ENCODE measurements at regions not wholly inside any gene's neighbourhood (a gene's known extent, or its start where the extent isn't known, plus 50 kb on each side); places are given as distances from the start of the nearest gene placed in this dataset.
A peak's percentile ranks its signal among the peaks of the same experiment; 100 is the strongest.
"Not testable (repeated sequence)": the region's sequence is repeated elsewhere in the genome, so short reads cannot be mapped to it uniquely, and the experiment has no call there.

DNA sequence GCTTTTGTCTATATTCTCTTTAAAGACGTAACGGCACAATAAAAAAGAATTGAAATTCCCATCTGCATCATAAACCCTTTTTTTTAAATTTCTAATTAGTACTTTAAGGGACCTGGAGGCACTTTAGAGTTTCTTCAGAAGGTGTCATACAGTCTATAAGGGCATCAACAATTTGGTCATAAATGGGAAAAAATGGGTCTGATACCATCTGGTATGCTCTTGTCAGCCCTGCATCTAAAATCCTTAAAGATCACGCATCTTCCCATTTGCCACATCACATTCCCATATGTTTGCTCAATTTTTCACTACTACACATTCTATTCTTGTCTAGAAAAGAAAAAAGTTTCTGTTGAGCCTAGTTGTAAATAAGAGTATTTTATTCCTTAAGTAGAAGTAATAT, 53.8 kb downstream of the COX7C start:
- H3K36me3 ChIP-seq, result no peaks in the 10 kb centered on the region
- no peak overlapping the region for H3K27ac ChIP-seq
- H3K4me3 ChIP-seq, result no peak overlapping the region
- H3K27me3 ChIP-seq, result no peaks in the 10 kb centered on the region
- H3K9me3 ChIP-seq (replicated peaks), result no peaks in the 10 kb centered on the region; the same call in 1 of the 2 replicates
- DNase-seq, result no peak
- H3K4me1 ChIP-seq, result no peaks in the 10 kb centered on the region

DNA sequence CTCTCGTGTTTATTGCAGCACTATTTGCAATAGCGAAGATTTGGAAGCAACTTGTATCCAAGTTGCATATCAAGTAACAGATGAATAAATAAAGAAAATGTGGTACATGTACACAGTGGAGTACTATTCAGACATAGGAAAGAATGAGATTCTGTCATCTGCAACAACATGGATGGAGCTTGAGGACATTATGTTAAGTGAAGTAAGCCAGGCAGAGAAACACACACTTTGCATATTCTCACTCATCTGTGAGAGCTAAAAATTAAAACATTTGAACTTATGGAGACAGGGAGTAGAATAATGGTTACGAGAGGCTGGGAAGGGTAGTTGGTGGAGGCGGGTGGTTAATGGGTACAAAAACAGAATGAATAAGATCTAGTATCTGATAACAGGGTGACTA, 56.3 kb downstream of the COX7C start:
- H3K9me3 ChIP-seq (replicated peaks), result no peaks in the 10 kb centered on the region

DNA sequence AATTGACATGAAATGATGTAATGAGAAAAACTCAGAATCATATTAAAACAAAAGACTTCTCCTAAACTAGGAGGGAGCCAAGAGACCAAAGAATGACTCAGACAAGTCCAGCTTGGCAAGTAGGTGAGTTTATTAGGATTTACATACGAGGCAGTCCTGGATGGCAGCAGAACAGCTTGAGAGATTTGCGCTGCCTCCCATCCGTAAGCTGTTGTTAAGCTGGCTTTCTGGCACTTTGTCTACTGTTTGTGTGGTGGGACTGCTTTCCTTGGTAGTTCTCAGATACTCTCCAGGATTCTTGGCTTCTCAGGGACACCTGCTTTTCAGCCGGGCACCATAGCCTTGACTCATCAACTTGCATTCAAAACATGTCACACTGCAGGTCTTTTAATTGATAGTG, 57.6 kb downstream of the COX7C start:
- no peak for DNase-seq
- H3K4me3 ChIP-seq, result no peak overlapping the region
- H3K27ac ChIP-seq, result no peak overlapping the region
- H3K4me1 ChIP-seq, result peaks cover 13% of the 10 kb centered on the region
- H3K9me3 ChIP-seq (replicated peaks), result no peaks in the 10 kb centered on the region
- H3K36me3 ChIP-seq, result no peaks in the 10 kb centered on the region
- no peaks in the 10 kb centered on the region for H3K27me3 ChIP-seq

More for the DNA sequence above, 56.3 kb downstream of the COX7C start:
- peaks cover 2% of the 10 kb centered on the region; the same call in 1 of the 2 replicates for H3K4me1 ChIP-seq
- H3K4me3 ChIP-seq, result no peak overlapping the region
- no peak overlapping the region for H3K27ac ChIP-seq
- DNase-seq, result no peak
- no peaks in the 10 kb centered on the region for H3K36me3 ChIP-seq
- no peaks in the 10 kb centered on the region for H3K27me3 ChIP-seq

DNA sequence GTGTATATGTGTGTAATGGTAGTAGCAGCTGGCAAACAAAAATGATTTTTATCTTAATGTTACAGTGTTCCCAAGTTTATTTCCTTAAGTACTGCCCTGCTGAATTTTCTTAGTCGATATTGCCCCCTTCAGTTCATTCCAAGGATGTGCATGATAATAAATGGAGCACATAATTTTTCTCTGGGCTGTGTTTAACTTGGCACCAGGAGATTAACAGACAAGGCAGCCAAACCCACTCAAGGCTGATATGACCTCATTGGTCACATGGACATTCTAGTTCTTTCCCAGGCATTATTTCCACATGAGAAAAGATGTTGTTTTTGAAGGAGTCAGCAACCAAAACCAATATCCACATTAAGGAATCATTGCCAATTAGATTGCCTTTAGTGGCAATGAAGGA, 61.8 kb downstream of the COX7C start:
- no peaks in the 10 kb centered on the region for H3K9me3 ChIP-seq (replicated peaks)
- H3K4me1 ChIP-seq, result peaks cover 13% of the 10 kb centered on the region
- peak; percentile 34 to 71 for DNase-seq
- H3K4me3 ChIP-seq, result no peak overlapping the region
- H3K27me3 ChIP-seq, result no peaks in the 10 kb centered on the region
- peak overlapping the region; percentile 28; the same call in 1 of the 2 replicates for H3K27ac ChIP-seq
- no peaks in the 10 kb centered on the region for H3K36me3 ChIP-seq

DNA sequence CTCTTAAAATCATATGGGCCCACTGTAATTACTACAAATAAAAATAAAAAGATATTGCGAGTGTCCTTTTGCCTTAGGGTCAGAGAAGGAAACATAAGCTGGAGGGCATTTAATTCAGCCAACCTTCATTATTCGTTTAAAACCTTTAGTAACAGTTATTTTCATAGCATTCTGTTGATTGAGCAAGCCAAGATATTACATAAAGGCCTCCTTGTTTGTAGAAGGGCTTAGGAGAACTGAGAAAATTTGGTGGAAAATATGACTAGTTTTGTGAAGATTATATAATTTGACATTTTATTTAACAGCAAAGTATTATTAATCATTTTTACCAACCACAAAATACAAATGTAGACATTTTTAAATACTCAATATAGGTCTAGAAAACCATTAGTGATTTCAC, 62.2 kb downstream of the COX7C start:
- Histone ChIP-seq H3K4me3 (no peak overlapping the region), H3K27me3 (no peaks in the 10 kb centered on the region), H3K36me3 (no peaks in the 10 kb centered on the region), H3K4me1 (peaks cover 13% of the 10 kb centered on the region), H3K27ac (peak overlapping the region; percentile 28; the same call in 1 of the 2 replicates), H3K9me3 (replicated peaks) (no peaks in the 10 kb centered on the region)
- DNase-seq, result no peak

- Histone ChIP-seq H3K36me3 (no peaks in the 10 kb centered on the region), H3K27me3 (no peaks in the 10 kb centered on the region), H3K4me3 (no peak overlapping the region), H3K4me1 (peaks cover 13% of the 10 kb centered on the region), H3K27ac (no peak overlapping the region), H3K9me3 (replicated peaks) (no peaks in the 10 kb centered on the region)
- DNase-seq, result no peak
These were observed 66.5 kb downstream of the COX7C start for GRCh38 chr5:86684222-86684621.

DNA sequence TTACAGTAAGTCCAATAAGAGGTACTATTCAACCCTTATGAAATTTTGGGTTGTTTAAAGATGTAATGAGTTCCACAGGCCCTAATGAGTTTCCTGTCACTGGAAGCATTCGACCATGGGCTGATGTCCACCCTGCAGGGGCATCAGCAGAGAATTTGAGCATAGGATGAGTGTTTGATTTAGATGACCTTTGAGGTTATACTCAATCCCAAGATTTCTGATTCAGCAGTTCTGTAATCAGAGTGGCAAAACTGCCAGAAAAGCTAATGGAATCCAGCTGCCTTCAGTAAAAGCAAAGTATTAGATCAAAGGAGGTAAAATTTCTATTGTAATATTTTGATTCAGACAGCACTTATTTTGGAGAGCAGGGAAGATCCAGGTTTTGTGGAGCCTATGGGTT, 68.3 kb downstream of the COX7C start:
- DNase-seq, result no peak
- Histone ChIP-seq H3K27me3 (no peaks in the 10 kb centered on the region), H3K27ac (no peak overlapping the region), H3K4me1 (peaks cover 3% of the 10 kb centered on the region), H3K9me3 (replicated peaks) (no peaks in the 10 kb centered on the region), H3K4me3 (no peak overlapping the region), H3K36me3 (no peaks in the 10 kb centered on the region)

DNA sequence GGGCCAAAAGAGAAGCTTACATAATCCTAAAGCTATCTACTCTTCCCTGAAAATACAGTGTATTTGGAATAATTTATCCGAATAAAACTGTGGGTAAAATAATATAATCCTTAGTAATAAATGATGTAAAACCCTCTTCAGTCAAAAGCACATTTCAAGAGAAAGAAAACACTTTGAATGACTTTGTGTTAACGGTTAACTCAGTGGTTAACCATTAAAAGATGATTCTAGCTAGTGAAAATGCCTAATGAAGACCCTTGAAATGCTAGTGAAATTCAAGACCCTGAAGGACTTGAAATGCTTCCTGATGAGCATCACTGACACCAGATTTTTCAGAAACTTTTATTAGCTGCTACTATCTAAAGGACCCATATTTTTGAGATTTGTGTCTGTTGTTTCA, 70.7 kb downstream of the COX7C start:
- Histone ChIP-seq H3K9me3 (replicated peaks) (no peaks in the 10 kb centered on the region), H3K36me3 (no peaks in the 10 kb centered on the region), H3K27me3 (no peaks in the 10 kb centered on the region), H3K4me1 (peaks cover 7% of the 10 kb centered on the region), H3K4me3 (no peak overlapping the region), H3K27ac (no peak overlapping the region)
- no peak for DNase-seq

DNA sequence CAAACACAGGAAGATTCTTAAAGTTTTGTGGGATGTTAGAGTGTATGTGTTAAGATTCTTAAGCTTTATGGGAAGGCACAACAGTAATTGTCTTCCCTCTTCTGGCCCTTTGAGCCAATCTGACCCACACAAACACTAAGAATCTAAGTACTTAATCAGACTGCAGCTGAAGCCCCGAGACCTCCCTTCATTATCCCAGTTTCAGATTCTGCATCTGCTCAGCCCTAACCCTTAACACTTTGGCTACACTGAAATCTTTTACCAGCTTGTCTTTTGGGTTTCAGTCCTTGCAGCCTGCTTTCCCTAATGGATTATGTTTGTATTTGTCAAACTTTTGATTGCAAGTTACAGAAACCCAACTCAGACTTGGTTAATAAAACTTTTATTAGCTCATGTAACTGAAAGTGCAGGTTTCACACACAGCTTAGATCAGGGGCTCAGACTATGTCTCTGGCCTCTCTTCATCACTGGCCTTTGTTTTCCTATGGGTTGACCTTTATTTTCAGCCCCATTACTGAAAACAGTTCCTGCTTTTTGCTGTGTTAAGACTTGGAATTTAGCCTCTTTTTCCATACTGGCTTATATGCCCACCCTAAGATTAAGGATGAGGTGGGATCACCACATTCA, 71.5 kb downstream of the COX7C start:
- Histone ChIP-seq H3K4me3 (no peak overlapping the region), H3K27ac (no peak overlapping the region), H3K36me3 (no peaks in the 10 kb centered on the region), H3K27me3 (no peaks in the 10 kb centered on the region), H3K4me1 (peaks cover 15% of the 10 kb centered on the region), H3K9me3 (replicated peaks) (no peaks in the 10 kb centered on the region)
- DNase-seq, result no peak

- Histone ChIP-seq H3K4me1 (no peaks in the 10 kb centered on the region), H3K27ac (no peak overlapping the region), H3K9me3 (replicated peaks) (no peaks in the 10 kb centered on the region), H3K4me3 (no peak overlapping the region), H3K36me3 (no peaks in the 10 kb centered on the region), H3K27me3 (no peaks in the 10 kb centered on the region)
- DNase-seq, result no peak
These were observed 91.6 kb downstream of the COX7C start for GRCh38 chr5:86709157-86709881.

- Histone ChIP-seq H3K4me3 (no peak overlapping the region), H3K27ac (no peak overlapping the region), H3K9me3 (replicated peaks) (no peaks in the 10 kb centered on the region), H3K4me1 (no peaks in the 10 kb centered on the region), H3K36me3 (no peaks in the 10 kb centered on the region), H3K27me3 (no peaks in the 10 kb centered on the region)
- peak in 1 of 2 experiments; percentile 25 for DNase-seq
These were observed 98.4 kb downstream of the COX7C start for GRCh38 chr5:86716121-86716520.

GRCh38 chr5:86731319-86732117, 113.8 kb downstream of the COX7C start:
- not testable (repeated sequence) for H3K27ac ChIP-seq; H3K36me3 ChIP-seq; H3K4me3 ChIP-seq; DNase-seq; H3K27me3 ChIP-seq; H3K4me1 ChIP-seq; H3K9me3 ChIP-seq (replicated peaks)

GRCh38 chr5:86735370-86735769, 117.6 kb downstream of the COX7C start:
- Histone ChIP-seq H3K27me3 (no peaks in the 10 kb centered on the region), H3K4me3 (no peak overlapping the region), H3K27ac (no peak overlapping the region), H3K4me1 (no peaks in the 10 kb centered on the region), H3K9me3 (replicated peaks) (peaks cover 3% of the 10 kb centered on the region; the same call in 1 of the 2 replicates), H3K36me3 (no peaks in the 10 kb centered on the region)
- DNase-seq, result no peak

DNA sequence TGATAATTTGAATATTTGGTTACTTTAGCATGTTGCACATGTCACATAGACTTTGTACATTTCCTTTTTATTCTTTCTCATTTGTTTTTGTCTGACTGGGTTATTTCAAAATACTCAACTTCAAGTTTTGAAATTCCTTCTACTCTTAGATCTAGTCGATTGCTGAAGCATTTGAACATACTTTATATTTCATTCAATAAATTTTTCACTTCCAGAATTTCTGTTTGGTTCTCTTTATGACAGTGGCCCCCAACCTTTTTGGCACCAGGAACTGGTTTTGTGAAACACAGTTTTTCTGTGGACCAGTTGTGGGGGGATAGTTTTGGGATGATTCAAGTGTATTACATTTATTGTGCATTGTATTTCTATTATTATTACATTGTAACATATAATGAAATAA, 119.8 kb downstream of the COX7C start:
- no peak for DNase-seq
- Histone ChIP-seq H3K27me3 (no peaks in the 10 kb centered on the region), H3K4me3 (no peak overlapping the region), H3K36me3 (no peaks in the 10 kb centered on the region), H3K4me1 (no peaks in the 10 kb centered on the region), H3K27ac (no peak overlapping the region), H3K9me3 (replicated peaks) (peaks cover 3% of the 10 kb centered on the region; the same call in 1 of the 2 replicates)

DNA sequence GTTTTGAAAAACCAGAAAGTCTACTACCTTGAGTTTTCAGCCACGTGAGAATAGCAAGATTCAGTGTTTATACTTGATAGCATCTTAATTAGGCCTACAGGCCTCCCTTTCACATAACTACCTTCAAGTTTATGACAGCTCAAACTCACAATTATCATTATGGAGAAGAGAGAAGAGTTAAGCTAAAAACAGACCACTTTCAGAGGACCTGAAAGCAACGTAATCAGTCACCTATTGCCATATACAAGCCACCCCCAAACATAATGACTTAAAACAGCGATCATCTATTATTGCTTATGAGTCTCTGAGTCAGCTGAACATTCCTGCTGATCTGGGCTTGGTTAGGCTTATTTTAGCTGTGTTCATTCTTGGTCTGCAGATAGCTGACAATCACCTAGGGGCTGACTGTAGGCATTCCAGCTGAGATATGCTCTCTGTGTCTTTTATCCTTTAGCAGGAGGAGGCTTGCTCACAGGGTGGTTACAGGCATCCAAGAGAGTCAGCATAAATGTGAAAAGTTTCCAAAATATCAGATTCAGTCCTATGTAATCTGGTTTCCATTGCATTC, 130.9 kb downstream of the COX7C start:
- H3K9me3 ChIP-seq (replicated peaks), result no peaks in the 10 kb centered on the region
- H3K4me3 ChIP-seq, result no peak overlapping the region
- H3K4me1 ChIP-seq, result no peaks in the 10 kb centered on the region
- H3K27ac ChIP-seq, result no peak overlapping the region
- no peaks in the 10 kb centered on the region for H3K27me3 ChIP-seq
- no peak for DNase-seq
- no peaks in the 10 kb centered on the region; the same call in 1 of the 2 replicates for H3K36me3 ChIP-seq

Measured in SJCRH30 (cell line).